Heart right ventricle (tissue), 16 donors: ENCODE measurements at regions not wholly inside any gene's neighbourhood (a gene's known extent, or its start where the extent isn't known, plus 50 kb on each side); places are given as distances from the start of the nearest gene placed in this dataset.

ENCODE experiments used
- ATAC-seq, 8 donors: fragments of 200-7000 bp; cut with Tn5 transposase; one replicate each; pipeline ENCODE4 v1.9.1; 2020; ENCODE audit warnings: mild to moderate bottlenecking in 8 of 8, moderate library complexity in 8 of 8, moderate number of reproducible peaks in 1 of 8
- DNase-seq, 2 donors: peaks; one replicate each; pipeline ENCODE4 v3.0.0-alpha.2; 2020
- H3K27ac ChIP-seq, 10 donors: fragments of 200-600 bp; sonication (generic) in 2 of 10; one replicate each; pipeline versions ENCODE4 v1.5.0 to v1.8.0; 2020 to 2022; ENCODE audit warnings: mild to moderate bottlenecking in 3 of 10
- H3K27me3 ChIP-seq, 7 donors: fragments of 200-600 bp; one replicate each; pipeline ENCODE4 v1.8.0; 2021 to 2022; ENCODE audit warnings: mild to moderate bottlenecking in 2 of 7
- H3K36me3 ChIP-seq, 9 donors: fragments of 200-600 bp; sonication (generic) in 1 of 9; one replicate each; pipeline versions ENCODE4 v1.5.0 to v1.8.0; 2020 to 2022; ENCODE audit warnings: mild to moderate bottlenecking in 2 of 9
- H3K4me1 ChIP-seq, 9 donors: fragments of 200-600 bp; sonication (generic) in 1 of 9; one replicate each; pipeline versions ENCODE4 v1.5.0 to v1.8.0; 2020 to 2022; ENCODE audit warnings: mild to moderate bottlenecking in 4 of 9
- H3K4me3 ChIP-seq, 10 donors: fragments of 200-600 bp; sonication (generic) in 2 of 10; one replicate each; pipeline versions ENCODE4 v1.5.0 to v1.8.0; 2020 to 2022; ENCODE audit warnings: mild to moderate bottlenecking in 7 of 10, moderate library complexity in 2 of 10
- H3K9me3 ChIP-seq, 11 donors: fragments of 200-600 bp in 10 of 11; sonication (generic) in 2 of 11; one replicate each; pipeline versions ENCODE4 v1.5.0 to v1.8.0; 2013 to 2022; ENCODE audit warnings: mild to moderate bottlenecking in 2 of 11, control low read depth in 1 of 11, moderate library complexity in 1 of 11
- CTCF ChIP-seq, 9 donors: fragments of 200-600 bp; sonication (generic) in 2 of 9; IDR thresholded peaks; one replicate each; pipeline versions ENCODE4 v1.5.0 to v1.8.0; 2021 to 2022; ENCODE audit warnings: antibody characterized with exemption in 9 of 9, mild to moderate bottlenecking in 5 of 9, moderate library complexity in 1 of 9
- WGBS, 2 donors: extraction: QIAGEN DNeasy Blood & Tissue Kit; methylation state at CpG; one replicate each; pipeline ENCODE4 v1.1.7; 2013; ENCODE audit warnings: inconsistent platforms in 1 of 2; 5-methylcytosine and 5-hydroxymethylcytosine counted together
- intact Hi-C, 10 donors: fragments of 100-400 bp; cut with DNase I; formaldehyde crosslinking; loops; one replicate each; pipeline versions ENCODE4 v1.11.1 to v1.14.2; 2022
- donor health status: Arrhythmogenic right ventricular cardiomyopathy.
- donor health status: ischemic (EF 13 %, LVEDD 7.1; RV severe dilation, severe dysfunction).
- donor health status: healthy with polysubstance abuse.
- donor health status: DM: no; HTN: yes; CAD: no.
- donor health status: DM: no; HTN: no; CAD: no.
- donor health status: ischemic (EF 25% LVEDD 6.9; RV normal size, moderate dysfunction).
- donor health status: ischemic (EF 25% LVEDD 5.7; RV mildly dilated, moderate dysfunction).
- donor health status: healthy.
- donor health status: DM: yes; HTN: yes; CAD: no.
- donor health status: Ischemic cardiomyopathy.
- donor health status: ischemic (EF 35%, LVEDD 5.7; RV mildly dilated, moderate dysfunction).
- donor health status: nonischemic (EF 11% LVEDD 7.7; RV severe dilation, severe dysfunction).
- donor health status: DM: yes; HTN: yes; CAD: no.
- donor health status: PGD.
- donor health status: ischemic (EF 29% LVEDD 5.4; RV normal size, mild dysfunction).
- donor health status: nonischemic (EF 23%, LVEDD 6.1; RV moderate dilation, normal function).

GRCh38 chr4:166335256-166335938, 462.4 kb downstream of the TLL1 start:
- 48 to 50% methylated on average over 4 of the region's 4 CpGs for WGBS, 2 donors
- DNase-seq = no peak
- peaks cover 0 to 7% (median 0%) of the 10 kb centered on the region in 11 donors for H3K9me3 ChIP-seq
- intact Hi-C loops = no loop called here
- H3K27me3 ChIP-seq = no peaks in the 10 kb centered on the region
- no peak overlapping the region for H3K27ac ChIP-seq
- H3K4me3 ChIP-seq = no peak overlapping the region
- ATAC-seq = no peak
- no peaks in the 10 kb centered on the region for H3K36me3 ChIP-seq
- H3K4me1 ChIP-seq = no peaks in the 10 kb centered on the region
- TF ChIP-seq CTCF (IDR thresholded peaks at IDR 0.05) = no peak

GRCh38 chr4:166341992-166342391, 469.0 kb downstream of the TLL1 start:
- Histone ChIP-seq H3K36me3 (no peaks in the 10 kb centered on the region), H3K27me3 (no peaks in the 10 kb centered on the region), H3K27ac (no peak overlapping the region), H3K9me3 (no peaks in the 10 kb centered on the region), H3K4me3 (no peak overlapping the region), H3K4me1 (no peaks in the 10 kb centered on the region)
- ATAC-seq = no peak
- no peak for DNase-seq
- 88 to 91% methylated on average over 4 of the region's 4 CpGs for whole genome bisulfite sequencing, 2 donors
- intact Hi-C loops = no loop called here
- TF ChIP-seq CTCF (IDR thresholded peaks at IDR 0.05) = no peak

DNA sequence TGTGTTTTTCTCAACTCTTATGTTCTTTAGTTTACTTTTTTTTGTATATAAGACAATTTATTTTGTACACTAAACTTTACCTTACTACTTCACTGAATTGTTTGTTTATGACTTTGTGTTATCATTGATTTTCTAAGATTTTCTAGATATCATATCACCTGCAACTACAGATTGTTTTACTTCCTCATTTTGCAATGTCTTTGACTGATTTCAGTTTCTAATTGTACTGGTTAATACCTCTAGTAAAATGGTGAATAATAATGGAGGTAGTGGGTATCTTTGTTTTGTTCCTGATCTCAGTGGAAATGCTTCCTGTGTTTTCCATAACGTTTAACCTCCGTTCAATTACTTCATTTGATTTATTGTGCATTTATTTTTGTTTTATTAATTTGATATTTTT, 490.2 kb downstream of the TLL1 start:
- 69 to 78% methylated on average over 2 of the region's 2 CpGs for WGBS, 2 donors
- Histone ChIP-seq H3K27me3 (no peaks in the 10 kb centered on the region), H3K4me1 (no peaks in the 10 kb centered on the region), H3K4me3 (no peak overlapping the region), H3K27ac (no peak overlapping the region), H3K9me3 (peaks cover 0 to 19% (median 3%) of the 10 kb centered on the region in 11 donors), H3K36me3 (no peaks in the 10 kb centered on the region)
- ATAC-seq = no peak
- intact Hi-C loops = no loop called here
- no peak for TF ChIP-seq CTCF (IDR thresholded peaks at IDR 0.05)
- no peak for DNase-seq

- Histone ChIP-seq H3K4me1 (no peaks in the 10 kb centered on the region), H3K27ac (no peak overlapping the region), H3K27me3 (no peaks in the 10 kb centered on the region), H3K4me3 (no peak overlapping the region), H3K36me3 (no peaks in the 10 kb centered on the region), H3K9me3 (peaks cover 0 to 45% (median 14%) of the 10 kb centered on the region in 11 donors)
- ATAC-seq (no peak), DNase-seq (no peak)
- TF ChIP-seq CTCF (IDR thresholded peaks at IDR 0.05) = no peak
- intact Hi-C loops = no loop called here
- WGBS, 2 donors = 80 to 89% methylated on average over 3 of the region's 3 CpGs
These were observed 493.0 kb downstream of the TLL1 start for GRCh38 chr4:166366012-166366411.
